NCI-H345 treated with DMSO at 0.1 percent for 48 hours (cell line): ENCODE measurements at regions not wholly inside any gene's neighbourhood (a gene's known extent, or its start where the extent isn't known, plus 50 kb on each side); places are given as distances from the start of the nearest gene placed in this dataset.
"Not testable (repeated sequence)": the region's sequence is repeated elsewhere in the genome, so short reads cannot be mapped to it uniquely, and the experiment has no call there.

Experiments used
- DNase-seq: peaks from one replicate; lab custom pipeline; 2025; ENCODE audit not compliant: unreplicated experiment; lab: John Stamatoyannopoulos, UW

- no peak for DNase-seq
Measured at GRCh38 chr6:4274382-4275082, 139.2 kb upstream of the ECI2 start.

DNA sequence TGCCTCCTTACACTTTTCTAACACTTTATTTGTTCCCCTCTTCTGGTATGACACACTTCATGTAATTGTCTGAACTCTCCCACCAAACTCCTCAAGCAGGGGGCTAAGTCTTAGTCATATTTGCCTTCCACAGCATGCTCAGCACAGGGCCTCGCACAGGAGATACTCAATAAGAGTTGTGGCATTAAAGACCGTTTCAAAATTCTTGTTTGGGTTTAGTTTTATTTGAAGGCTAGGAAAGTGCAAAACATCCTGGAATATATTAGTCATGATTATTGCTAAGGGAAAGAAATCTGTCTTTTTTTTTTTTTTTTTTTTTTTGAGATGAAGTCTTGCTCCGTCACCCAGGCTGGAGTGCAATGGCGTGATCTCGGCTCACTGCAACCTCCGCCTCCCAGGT, 137.6 kb upstream of the ECI2 start:
- no peak for DNase-seq

- no peak for DNase-seq
Measured at GRCh38 chr6:4271761-4272470, 136.5 kb upstream of the ECI2 start.

- DNase-seq, result no peak
Measured at GRCh38 chr6:4270776-4271175, 135.4 kb upstream of the ECI2 start.

- no peak for DNase-seq
Measured at GRCh38 chr6:4270001-4270400, 134.6 kb upstream of the ECI2 start.

GRCh38 chr6:4268171-4268570, 132.8 kb upstream of the ECI2 start:
- no peak for DNase-seq

GRCh38 chr6:4265740-4266139, 130.4 kb upstream of the ECI2 start:
- no peak for DNase-seq

DNA sequence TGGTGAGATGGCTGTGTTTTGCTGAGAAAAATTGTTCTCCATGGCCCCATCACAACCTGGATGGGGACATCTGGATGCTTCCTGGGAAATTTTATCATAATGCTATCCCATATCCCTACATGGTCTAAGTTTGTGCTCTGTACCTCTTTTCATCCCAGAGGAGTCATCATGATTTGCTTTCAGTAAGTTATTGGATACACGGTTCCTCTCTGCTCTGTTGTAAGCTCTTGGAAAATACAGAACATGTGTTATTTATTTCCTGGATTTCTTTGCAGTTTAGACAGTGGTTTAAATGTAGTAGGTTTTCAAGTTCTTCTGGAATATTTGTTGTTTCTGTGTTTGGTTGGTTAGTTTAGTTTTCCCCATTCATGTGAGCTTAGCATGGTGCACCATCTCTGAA, 129.2 kb upstream of the ECI2 start:
- DNase-seq, result no peak

DNA sequence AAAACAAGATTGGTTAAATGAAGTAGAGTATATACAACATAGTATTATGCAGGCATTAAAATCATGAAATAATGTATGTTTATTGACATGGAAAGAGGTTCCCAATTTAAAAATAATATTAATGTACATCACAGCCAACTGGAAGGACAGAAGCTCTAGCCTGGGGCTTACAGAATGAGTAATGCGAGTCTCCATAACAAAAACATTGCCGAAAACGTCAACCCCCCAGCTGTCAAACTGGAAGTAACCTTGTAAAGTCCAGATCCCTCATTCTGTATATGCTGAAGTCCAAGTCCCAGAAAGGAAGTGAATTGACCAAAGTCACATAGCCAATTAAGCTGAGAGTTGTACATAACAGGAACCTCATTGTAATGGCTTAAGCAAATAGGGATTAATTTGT, 128.7 kb upstream of the ECI2 start:
- DNase-seq, result no peak

GRCh38 chr6:4262526-4262925, 127.2 kb upstream of the ECI2 start:
- DNase-seq, result no peak

GRCh38 chr6:4259391-4259790, 124.0 kb upstream of the ECI2 start:
- no peak for DNase-seq

- DNase-seq, result no peak
Measured at GRCh38 chr6:4258733-4259132, 123.4 kb upstream of the ECI2 start.

DNA sequence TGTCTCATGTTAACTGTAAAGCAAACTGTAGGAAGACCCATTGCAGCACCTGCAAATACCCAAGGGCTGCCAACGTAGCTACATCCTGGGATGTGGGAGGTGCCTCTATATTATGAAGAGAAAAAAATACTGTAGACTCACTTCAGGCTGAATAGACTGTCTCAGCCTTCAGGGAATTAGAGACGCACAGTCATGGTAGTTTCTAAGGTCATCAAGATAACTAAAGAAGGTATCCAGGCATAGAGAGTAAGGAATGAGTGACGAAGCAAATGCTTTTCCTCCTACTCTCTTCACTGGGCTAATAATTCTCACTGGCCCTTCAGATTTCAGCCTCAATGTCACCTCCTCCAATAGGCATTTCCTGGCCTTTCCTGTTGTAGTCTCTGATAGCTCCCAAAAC, 121.6 kb upstream of the ECI2 start:
- no peak for DNase-seq

DNA sequence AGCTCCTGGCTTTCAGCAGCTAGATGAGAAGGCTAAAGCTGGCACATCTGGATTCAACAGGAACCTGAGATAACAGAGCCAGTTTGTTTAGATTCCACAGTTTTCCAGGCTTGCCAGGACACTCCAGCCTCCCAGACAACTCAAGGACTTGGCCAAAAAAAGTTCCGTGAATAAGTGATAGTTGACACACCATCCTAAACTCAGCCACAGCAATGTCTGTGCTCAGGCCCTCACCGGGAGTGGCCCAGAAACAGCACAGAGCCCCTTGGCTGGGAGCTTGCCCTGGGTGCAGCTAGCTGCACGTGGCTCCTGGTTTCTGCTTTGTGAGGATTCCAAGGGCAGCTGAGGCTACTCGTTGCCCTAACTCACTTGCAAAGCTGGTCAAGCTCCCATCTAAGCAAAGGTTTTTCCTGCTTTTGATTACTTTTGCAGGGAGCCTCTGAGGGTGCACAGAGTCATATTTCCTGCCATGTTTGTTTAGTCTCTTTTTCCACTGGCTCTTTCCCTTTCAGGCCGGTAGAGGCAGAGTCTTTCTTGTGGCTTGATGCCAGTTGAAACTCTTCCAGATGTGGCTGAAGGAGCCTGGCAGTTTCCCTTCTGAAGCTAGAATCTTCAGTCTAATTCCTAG, 118.3 kb upstream of the ECI2 start:
- DNase-seq, result no peak

GRCh38 chr6:4252445-4252844, 117.1 kb upstream of the ECI2 start:
- DNase-seq, result not testable (repeated sequence)

- no peak for DNase-seq
Measured at GRCh38 chr6:4250645-4251044, 115.3 kb upstream of the ECI2 start.

DNA sequence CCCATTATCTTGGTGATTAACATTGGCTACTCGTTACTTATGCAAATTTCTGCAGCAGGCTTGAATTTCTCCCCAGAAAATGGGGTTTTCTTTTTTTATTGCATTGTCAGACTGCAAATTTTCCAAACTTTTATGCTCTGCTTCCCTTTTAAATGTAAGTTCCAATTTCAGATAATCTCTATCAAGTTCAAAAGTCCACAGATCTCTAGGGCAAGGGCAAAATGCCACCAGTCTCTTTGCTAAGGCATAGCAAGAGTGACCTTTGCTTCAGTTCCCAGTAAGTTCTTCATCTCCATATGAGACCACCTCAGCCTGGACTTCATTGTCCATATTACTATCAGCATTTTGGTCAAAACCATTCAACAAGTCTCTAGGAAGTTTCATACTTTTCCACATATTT, 108.5 kb upstream of the ECI2 start:
- not testable (repeated sequence) for DNase-seq

DNA sequence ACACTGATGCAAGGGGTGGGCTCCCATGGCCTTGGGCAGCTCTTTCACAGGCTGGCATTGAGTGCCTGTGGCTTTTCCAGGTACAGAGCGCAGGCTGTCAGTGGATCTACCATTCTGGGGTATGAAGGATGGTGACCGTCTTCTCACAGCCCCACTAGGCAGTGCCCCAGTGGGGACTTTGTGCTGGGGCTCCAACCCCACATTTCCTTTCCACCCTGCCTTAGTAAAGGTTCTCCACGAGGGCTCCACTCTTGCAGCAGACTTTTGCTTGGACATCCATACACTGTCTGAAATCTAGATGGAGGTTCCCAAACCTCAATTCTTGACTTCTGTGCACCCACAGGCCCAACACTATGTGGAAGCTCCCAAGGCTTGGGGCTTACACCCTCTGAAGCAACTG, 107.9 kb upstream of the ECI2 start:
- DNase-seq, result no peak

GRCh38 chr6:4242601-4243000, 107.2 kb upstream of the ECI2 start:
- no peak for DNase-seq

DNA sequence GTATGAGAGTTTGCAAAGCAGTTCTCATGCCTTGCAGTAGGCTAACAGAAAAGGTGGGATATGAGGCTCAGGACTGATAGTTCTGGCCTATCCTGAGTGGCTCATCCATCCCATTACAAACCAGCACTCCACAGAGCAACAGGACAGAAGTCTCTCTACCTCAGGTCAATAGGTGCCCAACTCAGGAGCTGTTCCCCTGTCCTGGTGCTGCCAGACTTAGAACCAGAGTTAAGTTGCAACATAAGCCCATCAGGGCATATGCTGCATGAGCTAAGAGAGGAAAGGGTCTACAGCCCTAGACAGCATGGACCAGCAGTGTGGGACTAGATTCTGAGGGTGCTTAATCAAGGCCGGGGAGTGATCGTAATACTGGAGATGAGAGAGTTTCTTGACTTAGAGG, 104.8 kb upstream of the ECI2 start:
- DNase-seq, result no peak

- no peak for DNase-seq
Measured at GRCh38 chr6:4225161-4225872, 89.9 kb upstream of the ECI2 start.
